ENCODE measurements at regions not wholly inside any gene's neighbourhood (a gene's known extent, or its start where the extent isn't known, plus 50 kb on each side); places are given as distances from the start of the nearest gene placed in this dataset.

GRCh38 chr6:146917979-146918378 is 286.2 kb upstream of the STXBP5 start:
- TF ChIP-seq CTCF (conservative IDR thresholded peaks at IDR 0.05) (no peak), EZH2 (IDR thresholded peaks at IDR 0.05; ENCODE audit: low read depth) (no peak)
